PC-9 (cell line): ENCODE measurements at regions not wholly inside any gene's neighbourhood (a gene's known extent, or its start where the extent isn't known, plus 50 kb on each side); places are given as distances from the start of the nearest gene placed in this dataset.

Experiments used
- BruUV-seq: library from RNA; stranded (reverse); fragments of 400-500 nt; replicated peaks from 2 replicates; lab custom pipeline; 2021; lab: Mats Ljungman, UMichigan
- CTCF ChIA-PET: fragments of 300-600 bp; sonication (Branson Sonifier 250); formaldehyde crosslinking; loops from one replicate; lab custom pipeline; 2022; ENCODE audit warnings: antibody characterized with exemption; lab: Charles Lee
- POLR2A ChIA-PET: fragments of 300-600 bp; sonication (Branson Sonifier 250); formaldehyde crosslinking; loops from one replicate; lab custom pipeline; 2022; ENCODE audit warnings: antibody characterized with exemption; ENCODE audit not compliant: unreplicated experiment; lab: Charles Lee
- DNase-seq, 2 experiments: peaks; one replicate each; pipeline versions ENCODE4 v3.0.0 to v3.0.0-alpha.2; 2015 to 2022; ENCODE audit warnings: mixed read lengths in 1 of 2
- H2AFZ ChIP-seq: fragments of 200-600 bp; sonication (generic); 2 replicates; pipeline ENCODE4 v1.8.1; 2017; ENCODE audit warnings: antibody characterized with exemption
- H3F3A ChIP-seq: fragments of 200-600 bp; sonication (generic); 2 replicates; pipeline ENCODE4 v1.8.1; 2017; ENCODE audit warnings: antibody characterized with exemption, mild to moderate bottlenecking, low read depth; ENCODE audit not compliant: insufficient read depth
- H3K27ac ChIP-seq: fragments of 200-600 bp; sonication (generic); 2 replicates; pipeline ENCODE4 v1.6.1; 2016; ENCODE audit warnings: mixed run types
- H3K27me3 ChIP-seq: fragments of 200-600 bp; sonication (generic); 2 replicates; pipeline ENCODE4 v1.6.1; 2016; ENCODE audit warnings: low read depth, mixed run types; ENCODE audit not compliant: insufficient read depth
- H3K36me3 ChIP-seq: fragments of 200-600 bp; sonication (generic); 2 replicates; pipeline ENCODE4 v1.6.1; 2016; ENCODE audit warnings: low read depth, mixed run types
- H3K4me1 ChIP-seq: fragments of 200-600 bp; sonication (generic); replicated peaks from 2 replicates; pipeline ENCODE4 v1.6.1; 2016; ENCODE audit warnings: mixed run types; ENCODE audit not compliant: insufficient read depth
- H3K4me2 ChIP-seq: fragments of 200-600 bp; sonication (generic); 2 replicates; pipeline ENCODE4 v1.6.1; 2017; ENCODE audit warnings: mixed run types
- H3K4me3 ChIP-seq: fragments of 200-600 bp; sonication (generic); 2 replicates; pipeline ENCODE4 v1.6.1; 2016; ENCODE audit warnings: mixed run types
- H3K79me2 ChIP-seq: fragments of 200-600 bp; sonication (generic); 2 replicates; pipeline ENCODE4 v1.6.1; 2017; ENCODE audit warnings: low read depth, mixed run types
- H3K9me2 ChIP-seq: fragments of 200-600 bp; sonication (generic); 2 replicates; pipeline ENCODE4 v1.8.1; 2017; ENCODE audit warnings: mild to moderate bottlenecking; ENCODE audit not compliant: insufficient read depth
- H3K9me3 ChIP-seq: fragments of 200-600 bp; sonication (generic); 2 replicates; pipeline ENCODE4 v1.8.1; 2016; ENCODE audit warnings: low read depth; ENCODE audit not compliant: insufficient read depth
- H4K20me1 ChIP-seq: fragments of 200-600 bp; sonication (generic); 2 replicates; pipeline ENCODE4 v1.8.1; 2017; ENCODE audit not compliant: insufficient read depth
- CTCF ChIP-seq: fragments of 200-600 bp; sonication (generic); conservative IDR thresholded peaks from 2 replicates; pipeline ENCODE4 v1.6.1; 2017; ENCODE audit warnings: mixed run types, antibody characterized with exemption, mild to moderate bottlenecking, moderate library complexity
- EZH2 ChIP-seq: fragments of 200-600 bp; sonication (generic); IDR thresholded peaks from 2 replicates; pipeline ENCODE4 v1.8.0; 2017; ENCODE audit warnings: antibody characterized with exemption, low read depth
- intact Hi-C: fragments of 100-400 bp; cut with micrococcal nuclease; formaldehyde crosslinking; loops from one replicate; pipeline ENCODE4 v1.10.0; 2022; ENCODE audit not compliant: unreplicated experiment

DNA sequence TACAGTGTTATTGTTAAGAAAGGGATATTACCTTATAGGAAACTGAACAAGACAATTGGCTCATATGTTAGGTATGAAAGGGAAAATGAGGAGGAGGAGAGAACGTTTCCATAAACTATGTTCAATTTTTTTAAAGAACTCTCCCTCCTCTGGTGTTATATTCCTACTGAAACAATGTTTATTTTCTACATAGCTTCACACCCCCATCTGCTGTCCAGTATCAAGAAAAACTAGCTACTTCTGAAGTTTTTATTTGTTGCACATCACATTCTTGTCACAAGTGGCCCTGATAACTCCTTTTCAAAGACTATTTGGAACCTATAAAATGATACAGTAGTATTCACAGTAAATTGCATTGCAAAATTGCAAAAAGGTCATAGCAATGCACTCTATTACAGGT, 223.4 kb upstream of the FAM174A start:
- H3K4me3 ChIP-seq: no peak overlapping the region
- intact Hi-C loops: loop anchor here (5.0 kb wide), 1 partner anchor 1210 kb away; no protein-coding TSS in a partner anchor
- no peaks in the 10 kb centered on the region for H3K9me3 ChIP-seq
- no peaks in the 10 kb centered on the region for H3F3A ChIP-seq
- TF ChIP-seq EZH2: no peak
- no peak for TF ChIP-seq CTCF
- H3K4me2 ChIP-seq: no peak overlapping the region
- H3K27me3 ChIP-seq: no peaks in the 10 kb centered on the region
- CTCF ChIA-PET: no interaction called here
- H3K79me2 ChIP-seq: no peaks in the 10 kb centered on the region
- BruUV-seq: no TSS peak
- POLR2A ChIA-PET: no interaction called here
- H3K27ac ChIP-seq: no peak overlapping the region
- no peaks in the 10 kb centered on the region for H3K4me1 ChIP-seq
- H4K20me1 ChIP-seq: no peaks in the 10 kb centered on the region
- no peaks in the 10 kb centered on the region for H3K36me3 ChIP-seq
- no peak overlapping the region for H2AFZ ChIP-seq
- DNase-seq: no peak
- no peaks in the 10 kb centered on the region for H3K9me2 ChIP-seq

DNA sequence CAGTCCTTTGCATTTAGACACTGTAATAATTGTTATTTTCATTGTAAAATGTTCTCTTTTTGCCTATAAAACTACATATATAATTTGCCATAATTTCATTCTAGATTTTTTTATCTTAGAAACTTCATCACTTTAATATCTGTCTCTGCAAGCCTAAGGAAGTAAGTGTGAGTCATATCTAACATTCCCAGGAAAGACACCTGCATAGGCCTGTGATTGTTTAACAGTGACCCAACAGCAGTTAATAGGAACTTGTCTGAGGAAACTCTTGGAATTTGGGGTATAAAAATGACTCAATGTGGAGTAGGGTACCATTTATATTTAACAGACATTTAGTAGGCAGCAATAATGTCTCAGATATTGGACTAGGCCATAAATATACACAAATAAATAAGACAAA, 229.2 kb upstream of the FAM174A start:
- H3K9me3 ChIP-seq: no peaks in the 10 kb centered on the region
- no peak overlapping the region for H3K4me3 ChIP-seq
- intact Hi-C loops: no loop called here
- H3K4me1 ChIP-seq: no peaks in the 10 kb centered on the region
- no peak overlapping the region for H3K27ac ChIP-seq
- TF ChIP-seq CTCF (no peak), EZH2 (no peak)
- no peak overlapping the region for H3K4me2 ChIP-seq
- no peaks in the 10 kb centered on the region for H3F3A ChIP-seq
- ChIA-PET POLR2A (no interaction called here), CTCF (no interaction called here)
- no peaks in the 10 kb centered on the region for H3K27me3 ChIP-seq
- no peaks in the 10 kb centered on the region for H3K79me2 ChIP-seq
- no peaks in the 10 kb centered on the region for H3K9me2 ChIP-seq
- no peaks in the 10 kb centered on the region for H4K20me1 ChIP-seq
- no peak overlapping the region for H2AFZ ChIP-seq
- BruUV-seq: no TSS peak
- no peaks in the 10 kb centered on the region for H3K36me3 ChIP-seq
- no peak for DNase-seq

DNA sequence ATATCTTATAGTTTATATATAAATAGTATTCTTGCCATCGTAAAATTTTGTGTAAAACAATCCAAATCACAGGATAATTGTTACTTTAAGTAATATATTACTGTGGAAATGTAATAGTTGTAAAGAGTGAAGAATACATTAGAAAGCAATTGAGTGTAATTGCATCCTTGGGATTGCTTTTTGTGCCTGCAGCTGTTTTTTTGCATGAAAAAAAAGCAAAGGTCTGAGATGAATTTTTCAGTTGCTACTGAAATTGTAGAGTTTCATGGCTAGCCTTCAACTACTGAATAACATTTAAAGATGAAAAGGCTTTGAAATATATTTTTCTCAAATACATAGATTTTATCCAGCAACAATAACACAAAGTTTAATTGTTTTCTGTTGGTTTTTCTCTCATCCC, 232.0 kb upstream of the FAM174A start:
- intact Hi-C loops: no loop called here
- ChIA-PET POLR2A (no interaction called here), CTCF (no interaction called here)
- BruUV-seq: no TSS peak
- DNase-seq: no peak
- Histone ChIP-seq H3K27ac (no peak overlapping the region), H3K4me1 (no peaks in the 10 kb centered on the region), H3K4me3 (no peak overlapping the region), H3K27me3 (no peaks in the 10 kb centered on the region), H3K36me3 (no peaks in the 10 kb centered on the region), H3K4me2 (no peak overlapping the region), H3K79me2 (no peaks in the 10 kb centered on the region), H3K9me2 (no peaks in the 10 kb centered on the region), H3F3A (no peaks in the 10 kb centered on the region), H3K9me3 (no peaks in the 10 kb centered on the region), H4K20me1 (no peaks in the 10 kb centered on the region), H2AFZ (no peak overlapping the region)
- TF ChIP-seq CTCF (no peak), EZH2 (no peak)
